GM18867 (cell line): ENCODE measurements at regions not wholly inside any gene's neighbourhood (a gene's known extent, or its start where the extent isn't known, plus 50 kb on each side); places are given as distances from the start of the nearest gene placed in this dataset.

Source experiments
- ATAC-seq: cut with Tn5 transposase; IDR thresholded peaks from one replicate; pipeline ENCODE4 v1.9.1; 2021; ENCODE audit warnings: mild to moderate bottlenecking, moderate library complexity; ENCODE audit not compliant: unreplicated experiment

GRCh38 chr3:176798680-176799079 lies 398.6 kb downstream of the TBL1XR1 start:
- ATAC-seq: no peak

- ATAC-seq: no peak
Observed at GRCh38 chr3:176796371-176796770, 400.9 kb downstream of the TBL1XR1 start.

- no peak for ATAC-seq
Observed at GRCh38 chr3:176795891-176796290, 401.4 kb downstream of the TBL1XR1 start.

GRCh38 chr3:176794406-176794805 lies 402.9 kb downstream of the TBL1XR1 start:
- ATAC-seq: no peak

GRCh38 chr3:176789947-176790346 lies 407.3 kb downstream of the TBL1XR1 start:
- no peak for ATAC-seq

GRCh38 chr3:176789281-176789705 lies 408.0 kb downstream of the TBL1XR1 start:
- ATAC-seq: no peak

- no peak for ATAC-seq
Observed at GRCh38 chr3:176787506-176787905, 409.8 kb downstream of the TBL1XR1 start.

- ATAC-seq: no peak
Observed at GRCh38 chr3:176785171-176785570, 412.1 kb downstream of the TBL1XR1 start.

GRCh38 chr3:176780766-176781165 lies 416.5 kb downstream of the TBL1XR1 start:
- ATAC-seq: no peak

GRCh38 chr3:176776622-176777175 lies 420.6 kb downstream of the TBL1XR1 start:
- ATAC-seq: no peak

GRCh38 chr3:176769547-176770190 lies 427.6 kb downstream of the TBL1XR1 start:
- ATAC-seq: no peak

GRCh38 chr3:176767385-176767784 lies 429.9 kb downstream of the TBL1XR1 start:
- peak; percentile 45 for ATAC-seq

GRCh38 chr3:176766862-176767261 lies 430.4 kb downstream of the TBL1XR1 start:
- ATAC-seq: no peak

GRCh38 chr3:176765382-176765900 lies 431.8 kb downstream of the TBL1XR1 start:
- no peak for ATAC-seq

- no peak for ATAC-seq
Observed at GRCh38 chr3:176759815-176760506, 437.3 kb downstream of the TBL1XR1 start.

GRCh38 chr3:176757429-176757828 lies 439.9 kb downstream of the TBL1XR1 start:
- ATAC-seq: peak; percentile 41

- peak; percentile 40 for ATAC-seq
Observed at GRCh38 chr3:176755977-176756376, 441.3 kb downstream of the TBL1XR1 start.

- ATAC-seq: no peak
Observed at GRCh38 chr3:176755552-176755951, 441.7 kb downstream of the TBL1XR1 start.

- no peak for ATAC-seq
Observed at GRCh38 chr3:176741664-176742047, 455.6 kb downstream of the TBL1XR1 start.

GRCh38 chr3:176740906-176741663 lies 456.2 kb downstream of the TBL1XR1 start:
- no peak for ATAC-seq

GRCh38 chr3:176739159-176739558 lies 458.1 kb downstream of the TBL1XR1 start:
- ATAC-seq: no peak
